ENCODE measurements at regions not wholly inside any gene's neighbourhood (a gene's known extent, or its start where the extent isn't known, plus 50 kb on each side); places are given as distances from the start of the nearest gene placed in this dataset.

DNA sequence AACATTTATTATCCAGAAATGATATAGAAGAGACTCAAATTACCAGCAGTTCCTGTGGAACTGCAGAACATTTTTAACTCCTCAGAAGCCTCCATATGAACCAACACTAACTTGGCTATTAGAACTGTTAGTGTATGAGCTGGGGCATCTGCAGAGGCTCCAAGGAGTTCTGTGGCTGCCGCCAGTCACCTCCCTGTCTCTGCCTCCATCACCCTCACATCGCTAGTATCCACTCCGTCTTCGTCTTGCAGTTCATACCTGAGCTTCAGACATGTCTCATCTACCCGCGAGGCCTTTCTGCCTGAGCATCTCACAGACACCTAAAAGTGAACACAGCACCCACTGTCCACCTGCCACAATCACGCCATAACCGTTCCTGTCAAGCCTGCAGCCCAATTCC is 89.5 kb upstream of the CST7 start:
- intact Hi-C loops (cut with DNase I; ENCODE audit: low total_unique reads) (no loop called here), in situ Hi-C loops (cut with MboI; ENCODE audit: low sequenced_read_pairs in 4 of 4) (no loop called here)
- Histone ChIP-seq H3K9me3 (peaks cover 0 to under 1% (median 0%) of the 10 kb centered on the region in 3 donors), H3K4me3 (no peak overlapping the region), H3K36me3 (no peaks in the 10 kb centered on the region), H3K4me1 (no peaks in the 10 kb centered on the region), H3K27me3 (no peaks in the 10 kb centered on the region), H3K27ac (no peak overlapping the region)
- ATAC-seq (no peak), DNase-seq (no peak)
- TF ChIP-seq, protein P1, sequence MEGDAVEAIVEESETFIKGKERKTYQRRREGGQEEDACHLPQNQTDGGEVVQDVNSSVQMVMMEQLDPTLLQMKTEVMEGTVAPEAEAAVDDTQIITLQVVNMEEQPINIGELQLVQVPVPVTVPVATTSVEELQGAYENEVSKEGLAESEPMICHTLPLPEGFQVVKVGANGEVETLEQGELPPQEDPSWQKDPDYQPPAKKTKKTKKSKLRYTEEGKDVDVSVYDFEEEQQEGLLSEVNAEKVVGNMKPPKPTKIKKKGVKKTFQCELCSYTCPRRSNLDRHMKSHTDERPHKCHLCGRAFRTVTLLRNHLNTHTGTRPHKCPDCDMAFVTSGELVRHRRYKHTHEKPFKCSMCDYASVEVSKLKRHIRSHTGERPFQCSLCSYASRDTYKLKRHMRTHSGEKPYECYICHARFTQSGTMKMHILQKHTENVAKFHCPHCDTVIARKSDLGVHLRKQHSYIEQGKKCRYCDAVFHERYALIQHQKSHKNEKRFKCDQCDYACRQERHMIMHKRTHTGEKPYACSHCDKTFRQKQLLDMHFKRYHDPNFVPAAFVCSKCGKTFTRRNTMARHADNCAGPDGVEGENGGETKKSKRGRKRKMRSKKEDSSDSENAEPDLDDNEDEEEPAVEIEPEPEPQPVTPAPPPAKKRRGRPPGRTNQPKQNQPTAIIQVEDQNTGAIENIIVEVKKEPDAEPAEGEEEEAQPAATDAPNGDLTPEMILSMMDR (IDR thresholded peaks at IDR 0.05 in 4 of 5, conservative IDR thresholded peaks at IDR 0.05 in 1 of 5): no peak
- no peak for TF ChIP-seq POLR2A (IDR thresholded peaks at IDR 0.05)

DNA sequence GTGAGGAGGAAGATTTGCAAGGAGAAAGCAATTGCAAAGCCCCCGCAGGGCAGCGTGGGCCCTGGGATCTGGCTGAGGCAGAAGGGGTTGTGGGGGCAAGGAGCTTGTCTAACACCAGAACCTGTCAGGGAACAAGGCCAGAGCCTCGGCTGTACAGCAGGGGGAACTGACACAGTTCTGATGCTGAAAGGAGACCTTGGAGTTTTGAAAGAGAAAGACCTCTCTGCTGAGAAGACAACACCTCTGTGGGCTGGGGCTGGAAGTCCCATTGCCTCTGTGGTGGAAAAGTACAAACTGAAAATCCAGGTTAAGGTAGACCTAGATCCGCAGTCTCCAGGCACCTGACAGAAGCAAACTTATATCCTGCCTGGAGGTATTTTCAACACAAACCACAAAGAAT is 86.9 kb upstream of the CST7 start:
- in situ Hi-C loops (cut with MboI; ENCODE audit: low sequenced_read_pairs in 4 of 4) (no loop called here), intact Hi-C loops (cut with DNase I; ENCODE audit: low total_unique reads) (no loop called here)

DNA sequence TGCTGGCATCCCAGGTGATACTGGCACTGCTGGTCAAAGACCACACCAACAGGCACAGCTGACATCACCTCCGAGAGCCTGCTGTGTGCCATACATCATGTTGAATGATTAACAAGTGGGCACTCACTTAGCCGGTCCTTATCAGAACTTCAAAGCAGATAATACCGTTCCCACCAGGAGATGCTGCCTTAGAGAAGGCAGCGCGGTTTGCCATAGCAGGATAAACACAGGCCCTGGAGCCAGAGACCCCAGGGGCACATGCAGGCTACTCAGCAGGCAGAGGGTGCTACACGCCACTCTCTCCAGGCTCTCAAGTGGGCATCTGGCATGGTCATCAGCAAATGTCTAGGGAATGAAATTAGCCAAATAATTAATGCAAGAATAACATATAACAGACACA is 86.5 kb upstream of the CST7 start:
- no peaks in the 10 kb centered on the region for H3K9me3 ChIP-seq
- TF ChIP-seq POLR2A (IDR thresholded peaks at IDR 0.05): no peak
- TF ChIP-seq, protein P1 (IDR thresholded peaks at IDR 0.05 in 4 of 5, conservative IDR thresholded peaks at IDR 0.05 in 1 of 5): no peak
- ATAC-seq (no peak), DNase-seq (no peak)
- no peak overlapping the region for H3K27ac ChIP-seq
- H3K4me3 ChIP-seq: no peak overlapping the region
- H3K27me3 ChIP-seq: no peaks in the 10 kb centered on the region
- in situ Hi-C loops (cut with MboI; ENCODE audit: low sequenced_read_pairs in 4 of 4): no loop called here
- H3K4me1 ChIP-seq: no peaks in the 10 kb centered on the region
- H3K36me3 ChIP-seq: no peaks in the 10 kb centered on the region
- intact Hi-C loops (cut with DNase I; ENCODE audit: low total_unique reads): no loop called here

More for the DNA sequence above, 86.9 kb upstream of the CST7 start:
- TF ChIP-seq, protein P1 (IDR thresholded peaks at IDR 0.05 in 4 of 5, conservative IDR thresholded peaks at IDR 0.05 in 1 of 5): no peak
- no peak for TF ChIP-seq POLR2A (IDR thresholded peaks at IDR 0.05)
- H3K36me3 ChIP-seq: no peaks in the 10 kb centered on the region
- DNase-seq (no peak), ATAC-seq (no peak)
- H3K27me3 ChIP-seq: no peaks in the 10 kb centered on the region
- no peaks in the 10 kb centered on the region for H3K4me1 ChIP-seq
- no peak overlapping the region for H3K27ac ChIP-seq
- no peaks in the 10 kb centered on the region for H3K9me3 ChIP-seq
- H3K4me3 ChIP-seq: no peak overlapping the region

DNA sequence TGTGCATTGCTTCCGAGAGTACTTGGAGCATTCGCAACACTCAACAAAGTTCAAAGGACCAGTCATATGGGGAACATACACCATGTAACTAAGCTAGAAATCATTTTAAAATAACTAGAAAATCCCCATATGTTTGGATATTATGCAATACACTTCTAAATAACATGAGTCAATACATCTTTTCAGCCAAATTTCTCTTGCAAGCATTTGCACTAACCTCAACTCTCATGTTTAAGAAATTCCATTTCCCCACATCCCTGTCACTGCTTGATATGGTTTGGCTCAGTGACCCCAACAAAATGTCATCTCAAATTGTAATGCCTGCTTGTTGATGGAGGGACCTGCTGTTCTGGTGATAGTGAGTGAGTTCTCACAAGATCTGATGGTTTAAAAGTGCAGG is 85.7 kb upstream of the CST7 start:
- TF ChIP-seq, protein P1 (IDR thresholded peaks at IDR 0.05 in 4 of 5, conservative IDR thresholded peaks at IDR 0.05 in 1 of 5): no peak
- TF ChIP-seq POLR2A (IDR thresholded peaks at IDR 0.05): no peak

DNA sequence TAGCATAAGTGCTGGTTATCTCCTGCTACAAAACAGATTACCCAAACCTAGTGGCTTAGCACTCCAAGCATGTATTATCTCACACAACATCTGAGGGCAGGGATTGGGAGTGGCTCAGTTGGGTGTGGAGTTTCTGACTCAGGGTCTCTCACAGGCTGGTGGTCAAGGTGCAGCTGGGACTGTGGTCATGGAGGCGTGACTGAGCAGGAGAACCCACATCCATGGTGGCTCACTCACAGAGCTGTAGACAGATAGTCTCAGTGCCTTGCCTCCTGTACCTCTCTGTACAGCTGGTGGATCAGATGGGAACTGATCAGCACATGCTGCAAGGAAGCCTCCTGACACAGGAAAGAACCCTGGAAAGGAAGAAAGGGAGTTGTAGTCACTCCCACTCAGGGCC is 83.1 kb upstream of the CST7 start:
- Histone ChIP-seq H3K4me3 (no peak overlapping the region), H3K4me1 (no peaks in the 10 kb centered on the region), H3K9me3 (no peaks in the 10 kb centered on the region), H3K27me3 (no peaks in the 10 kb centered on the region), H3K27ac (no peak overlapping the region), H3K36me3 (no peaks in the 10 kb centered on the region)
- in situ Hi-C loops (cut with MboI; ENCODE audit: low sequenced_read_pairs in 4 of 4) (no loop called here), intact Hi-C loops (cut with DNase I; ENCODE audit: low total_unique reads) (no loop called here)
- ATAC-seq: no peak
- no peak for DNase-seq
- no peak for TF ChIP-seq POLR2A (IDR thresholded peaks at IDR 0.05)
- TF ChIP-seq, protein P1 (IDR thresholded peaks at IDR 0.05 in 4 of 5, conservative IDR thresholded peaks at IDR 0.05 in 1 of 5): no peak

More for the DNA sequence above, 85.7 kb upstream of the CST7 start:
- H3K4me1 ChIP-seq: no peaks in the 10 kb centered on the region
- H3K9me3 ChIP-seq: no peaks in the 10 kb centered on the region
- no peaks in the 10 kb centered on the region for H3K27me3 ChIP-seq
- ATAC-seq (no peak), DNase-seq (no peak)
- H3K27ac ChIP-seq: no peak overlapping the region
- H3K36me3 ChIP-seq: no peaks in the 10 kb centered on the region
- in situ Hi-C loops (cut with MboI; ENCODE audit: low sequenced_read_pairs in 4 of 4): no loop called here
- intact Hi-C loops (cut with DNase I; ENCODE audit: low total_unique reads): no loop called here
- H3K4me3 ChIP-seq: no peak overlapping the region
